RWPE2 (cell line): ENCODE measurements at regions not wholly inside any gene's neighbourhood (a gene's known extent, or its start where the extent isn't known, plus 50 kb on each side); places are given as distances from the start of the nearest gene placed in this dataset.

Source experiments
- ATAC-seq: fragments of 200-7000 bp; cut with Tn5 transposase; 3 replicates; pipeline ENCODE4 v1.9.1; 2021; ENCODE audit warnings: low read depth
- DNase-seq: peaks from one replicate; pipeline ENCODE4 v3.0.0-alpha.2; 2020; ENCODE audit warnings: low spot score
- H3K27ac ChIP-seq: fragments of 450-650 bp; 2 replicates; pipeline ENCODE4 v1.5.1; 2017; ENCODE audit warnings: mild to moderate bottlenecking; ENCODE audit not compliant: poor library complexity, severe bottlenecking
- H3K27me3 ChIP-seq: fragments of 250-450 bp; sonication (Bioruptor Pico); 2 replicates; pipeline ENCODE4 v1.5.1; 2021; ENCODE audit warnings: mild to moderate bottlenecking, moderate library complexity; ENCODE audit not compliant: insufficient read depth, poor library complexity, severe bottlenecking
- H3K36me3 ChIP-seq: fragments of 250-450 bp; sonication (Bioruptor Pico); 2 replicates; pipeline ENCODE4 v1.5.1; 2020; ENCODE audit warnings: low read depth, mild to moderate bottlenecking, moderate library complexity
- H3K4me1 ChIP-seq: fragments of 250-450 bp; sonication (Bioruptor Pico); 2 replicates; pipeline ENCODE4 v1.5.1; 2021; ENCODE audit warnings: mild to moderate bottlenecking, moderate library complexity; ENCODE audit not compliant: insufficient read depth, poor library complexity, severe bottlenecking
- H3K4me3 ChIP-seq: fragments of 250-450 bp; sonication (Bioruptor Pico); 2 replicates; pipeline ENCODE4 v1.5.1; 2021; ENCODE audit warnings: mild to moderate bottlenecking, moderate library complexity; ENCODE audit not compliant: severe bottlenecking
- H3K9me3 ChIP-seq: fragments of 250-450 bp; sonication (Bioruptor Pico); 2 replicates; pipeline ENCODE4 v1.5.1; 2021; ENCODE audit warnings: mild to moderate bottlenecking, moderate library complexity; ENCODE audit not compliant: severe bottlenecking
- CTCF ChIP-seq: fragments of 450-650 bp; IDR thresholded peaks from one replicate; pipeline ENCODE4 v1.5.1; 2017; ENCODE audit warnings: mild to moderate bottlenecking, moderate library complexity; ENCODE audit not compliant: poor library complexity, severe bottlenecking

GRCh38 chr4:62544428-62544827 lies 1344.3 kb downstream of the ADGRL3 start:
- H3K27ac ChIP-seq: no peak overlapping the region
- ATAC-seq: no peak; the same call in 2 of the 3 replicates
- TF ChIP-seq CTCF: no peak
- peaks cover 4% of the 10 kb centered on the region for H3K4me1 ChIP-seq
- no peaks in the 10 kb centered on the region for H3K27me3 ChIP-seq
- no peak for DNase-seq
- H3K9me3 ChIP-seq: no peaks in the 10 kb centered on the region
- H3K4me3 ChIP-seq: no peak overlapping the region
- no peaks in the 10 kb centered on the region for H3K36me3 ChIP-seq

GRCh38 chr4:62543002-62543401 lies 1342.9 kb downstream of the ADGRL3 start:
- Histone ChIP-seq H3K4me3 (no peak overlapping the region), H3K4me1 (no peaks in the 10 kb centered on the region), H3K9me3 (no peaks in the 10 kb centered on the region), H3K27me3 (no peaks in the 10 kb centered on the region), H3K36me3 (no peaks in the 10 kb centered on the region), H3K27ac (no peak overlapping the region)
- no peak for TF ChIP-seq CTCF
- DNase-seq (no peak), ATAC-seq (no peak)

- DNase-seq (no peak), ATAC-seq (no peak)
- Histone ChIP-seq H3K4me3 (no peak overlapping the region), H3K27me3 (no peaks in the 10 kb centered on the region), H3K4me1 (no peaks in the 10 kb centered on the region), H3K9me3 (no peaks in the 10 kb centered on the region), H3K27ac (no peak overlapping the region), H3K36me3 (no peaks in the 10 kb centered on the region)
- no peak for TF ChIP-seq CTCF
Observed at GRCh38 chr4:62533573-62533972, 1333.4 kb downstream of the ADGRL3 start.

GRCh38 chr4:62531731-62532130 lies 1331.6 kb downstream of the ADGRL3 start:
- DNase-seq: no peak
- H3K4me3 ChIP-seq: no peak overlapping the region
- ATAC-seq: no peak

GRCh38 chr4:62531264-62531663 lies 1331.1 kb downstream of the ADGRL3 start:
- H3K4me3 ChIP-seq: no peak overlapping the region
- TF ChIP-seq CTCF: no peak
- no peaks in the 10 kb centered on the region for H3K4me1 ChIP-seq
- H3K27ac ChIP-seq: no peak overlapping the region
- H3K36me3 ChIP-seq: no peaks in the 10 kb centered on the region
- DNase-seq (no peak), ATAC-seq (no peak)
- no peaks in the 10 kb centered on the region for H3K27me3 ChIP-seq
- H3K9me3 ChIP-seq: no peaks in the 10 kb centered on the region

More at GRCh38 chr4:62531731-62532130, 1331.6 kb downstream of the ADGRL3 start:
- Histone ChIP-seq H3K9me3 (no peaks in the 10 kb centered on the region), H3K4me1 (no peaks in the 10 kb centered on the region), H3K27ac (no peak overlapping the region), H3K36me3 (no peaks in the 10 kb centered on the region), H3K27me3 (no peaks in the 10 kb centered on the region)
- no peak for TF ChIP-seq CTCF
